Peyer's patch (tissue), 4 donors: ENCODE measurements at regions not wholly inside any gene's neighbourhood (a gene's known extent, or its start where the extent isn't known, plus 50 kb on each side); places are given as distances from the start of the nearest gene placed in this dataset.
"Not testable (repeated sequence)": the region's sequence is repeated elsewhere in the genome, so short reads cannot be mapped to it uniquely, and the experiment has no call there.

Source experiments
- DNase-seq, 3 donors: peaks; one replicate each; pipeline ENCODE4 v3.0.0-alpha.2; 2017 to 2019
- H3K27ac ChIP-seq, 4 donors: fragments of 200-600 bp; sonication (generic); one replicate each; pipeline ENCODE4 v1.5.1; 2016 to 2019
- H3K27me3 ChIP-seq, 2 donors: fragments of 200-600 bp; sonication (generic); one replicate each; pipeline ENCODE4 v1.5.1; 2019
- H3K36me3 ChIP-seq, 3 donors: fragments of 200-600 bp; sonication (generic); one replicate each; pipeline ENCODE4 v1.5.1; 2016 to 2019
- H3K4me1 ChIP-seq, 4 donors: fragments of 200-600 bp; sonication (generic); one replicate each; pipeline ENCODE4 v1.5.1; 2016 to 2019
- H3K4me3 ChIP-seq, 4 donors: fragments of 200-600 bp; sonication (generic); 1 replicate in 3 of 4; 2 replicates in 1 of 4; pipeline ENCODE4 v1.5.1; 2016 to 2019; ENCODE audit warnings: mild to moderate bottlenecking in 1 of 4
- H3K9me3 ChIP-seq, 4 donors: fragments of 200-600 bp; sonication (generic); one replicate each; pipeline ENCODE4 v1.5.1; 2016 to 2019; ENCODE audit warnings: mild to moderate bottlenecking in 1 of 4
- CTCF ChIP-seq, 6 experiments: fragments of 450-650 bp in 4 of 6; fragments of 200-600 bp in 2 of 6; sonication (generic) in 1 of 6; IDR thresholded peaks; one replicate each; pipeline ENCODE4 v1.5.1; 2017 to 2019; ENCODE audit warnings: antibody characterized with exemption in 6 of 6, mild to moderate bottlenecking in 3 of 6, moderate library complexity in 1 of 6
- POLR2A ChIP-seq, 2 donors: fragments of 450-650 bp; IDR thresholded peaks; one replicate each; pipeline ENCODE4 v1.5.1; 2017; ENCODE audit warnings: antibody characterized with exemption in 2 of 2, mild to moderate bottlenecking in 2 of 2, moderate library complexity in 2 of 2

- H3K4me3 ChIP-seq: no peak overlapping the region
- no peaks in the 10 kb centered on the region for H3K36me3 ChIP-seq
- H3K27ac ChIP-seq: no peak overlapping the region
- H3K27me3 ChIP-seq: no peaks in the 10 kb centered on the region
- H3K9me3 ChIP-seq: no peaks in the 10 kb centered on the region
- H3K4me1 ChIP-seq: no peaks in the 10 kb centered on the region
- TF ChIP-seq CTCF (IDR thresholded peaks at IDR 0.05) (no peak), POLR2A (IDR thresholded peaks at IDR 0.05) (no peak)
- no peak for DNase-seq
These were observed 136.3 kb downstream of the SLC35B3 start for GRCh38 chr6:8299034-8299433.

DNA sequence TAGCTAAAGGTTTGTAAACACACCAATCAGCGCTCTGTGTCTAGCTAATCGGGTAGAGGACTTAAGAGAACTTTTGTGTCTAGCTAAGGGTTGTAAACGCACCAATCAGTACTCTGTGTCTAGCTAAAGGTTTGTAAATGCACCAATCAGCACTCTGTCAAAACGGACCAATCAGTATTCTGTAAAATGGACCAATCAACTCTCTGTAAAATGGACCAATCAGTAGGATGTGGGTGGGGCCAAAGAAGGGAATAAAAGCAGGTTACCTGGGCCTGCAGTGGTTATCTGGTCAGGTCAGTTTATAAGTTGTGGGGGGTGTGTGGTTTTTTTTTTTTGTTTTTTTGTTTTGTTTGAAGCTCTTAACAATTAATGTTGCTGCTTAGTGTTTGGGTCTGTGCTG is 152.4 kb downstream of the SLC35B3 start:
- H3K27me3 ChIP-seq, H3K4me3 ChIP-seq, H3K9me3 ChIP-seq, H3K4me1 ChIP-seq, DNase-seq, H3K36me3 ChIP-seq, H3K27ac ChIP-seq: not testable (repeated sequence)

DNA sequence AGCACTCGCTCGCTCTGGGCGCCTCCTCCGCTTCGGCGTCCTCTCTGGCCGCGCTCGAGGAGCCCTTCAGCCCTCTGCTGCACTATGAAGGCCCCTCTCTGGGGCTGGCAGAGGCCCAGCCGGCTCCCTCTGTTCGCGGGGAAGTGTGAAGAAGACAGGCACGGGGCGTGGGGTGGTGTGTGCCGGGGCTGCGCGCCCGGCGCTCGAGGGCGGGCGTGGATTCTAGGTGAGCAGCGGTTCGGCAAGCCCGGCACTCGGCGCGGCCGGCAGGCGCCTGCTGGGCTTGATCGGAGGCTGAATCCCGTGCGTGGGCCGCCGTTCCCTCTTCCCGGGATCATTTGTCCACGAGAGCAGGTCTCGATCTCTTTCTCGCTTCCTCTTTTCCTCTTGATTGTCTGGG is 153.0 kb downstream of the SLC35B3 start:
- Histone ChIP-seq H3K36me3 (no peaks in the 10 kb centered on the region), H3K27me3 (no peaks in the 10 kb centered on the region), H3K9me3 (no peaks in the 10 kb centered on the region), H3K4me3 (no peak overlapping the region), H3K27ac (no peak overlapping the region), H3K4me1 (no peaks in the 10 kb centered on the region)
- DNase-seq: no peak
- TF ChIP-seq CTCF (IDR thresholded peaks at IDR 0.05): no peak
- no peak for TF ChIP-seq POLR2A (IDR thresholded peaks at IDR 0.05)

- no peaks in the 10 kb centered on the region for H3K9me3 ChIP-seq
- no peak overlapping the region for H3K27ac ChIP-seq
- no peak overlapping the region for H3K4me3 ChIP-seq
- H3K27me3 ChIP-seq: no peaks in the 10 kb centered on the region
- no peak for DNase-seq
- no peaks in the 10 kb centered on the region for H3K36me3 ChIP-seq
- TF ChIP-seq POLR2A (IDR thresholded peaks at IDR 0.05) (no peak), CTCF (IDR thresholded peaks at IDR 0.05) (no peak)
- no peaks in the 10 kb centered on the region for H3K4me1 ChIP-seq
These were observed 156.1 kb downstream of the SLC35B3 start for GRCh38 chr6:8279041-8279805.

DNA sequence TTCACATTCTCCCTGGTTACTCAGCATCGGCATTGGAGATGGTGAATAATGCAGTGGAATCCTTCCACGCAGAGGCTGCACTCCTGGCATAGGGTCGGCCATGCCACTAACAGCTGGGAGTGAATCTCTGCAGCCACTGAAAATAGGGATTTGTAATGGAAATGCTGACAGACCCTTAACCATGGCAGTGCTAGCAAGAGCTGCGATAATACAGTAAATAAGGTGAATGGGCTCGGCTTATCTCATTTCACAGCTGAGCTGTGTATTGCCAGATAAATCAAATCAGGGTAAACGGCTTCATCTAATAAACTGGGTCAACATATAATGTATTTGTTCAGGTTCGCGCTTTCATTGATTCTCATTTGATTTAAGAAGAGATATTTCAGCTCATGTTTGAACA is 156.8 kb downstream of the SLC35B3 start:
- Histone ChIP-seq H3K4me3 (no peak overlapping the region), H3K9me3 (no peaks in the 10 kb centered on the region), H3K4me1 (no peaks in the 10 kb centered on the region), H3K27me3 (no peaks in the 10 kb centered on the region), H3K36me3 (no peaks in the 10 kb centered on the region), H3K27ac (no peak overlapping the region)
- TF ChIP-seq CTCF (IDR thresholded peaks at IDR 0.05): no peak
- TF ChIP-seq POLR2A (IDR thresholded peaks at IDR 0.05): no peak
- DNase-seq: no peak

DNA sequence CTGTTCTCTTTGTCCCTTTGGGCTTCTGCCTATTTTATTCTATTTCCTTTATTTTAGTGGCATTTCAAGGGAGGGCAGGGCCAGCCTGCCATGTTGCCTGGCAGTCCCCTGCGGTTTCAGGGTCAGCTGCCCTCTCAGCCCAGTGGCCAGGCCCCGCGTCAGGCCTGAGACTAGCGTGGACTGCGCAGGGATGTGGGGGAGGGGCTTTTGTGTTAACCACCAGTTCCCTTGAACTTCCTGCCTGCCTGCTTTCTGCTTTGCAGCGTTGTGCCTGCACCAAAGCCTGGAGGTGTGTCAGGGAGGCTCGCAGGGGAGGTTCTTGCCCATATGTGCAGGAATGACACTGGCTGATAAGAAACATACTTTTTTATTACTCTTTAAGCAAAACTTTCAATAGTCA is 157.6 kb downstream of the SLC35B3 start:
- Histone ChIP-seq H3K4me1 (no peaks in the 10 kb centered on the region), H3K4me3 (no peak overlapping the region), H3K27ac (no peak overlapping the region), H3K36me3 (no peaks in the 10 kb centered on the region), H3K9me3 (no peaks in the 10 kb centered on the region), H3K27me3 (no peaks in the 10 kb centered on the region)
- no peak for DNase-seq
- no peak for TF ChIP-seq CTCF (IDR thresholded peaks at IDR 0.05)
- no peak for TF ChIP-seq POLR2A (IDR thresholded peaks at IDR 0.05)
